ENCODE measurements at regions not wholly inside any gene's neighbourhood (a gene's known extent, or its start where the extent isn't known, plus 50 kb on each side); places are given as distances from the start of the nearest gene placed in this dataset.

GRCh38 chr14:85953265-85953664 is 423.3 kb downstream of the FLRT2 start:
- Histone ChIP-seq H3K4me1 (ENCODE audit: insufficient read depth, low read length) (peaks cover 2% of the 10 kb centered on the region), H3K4me3 (ENCODE audit: low read length) (no peak overlapping the region), H3K9me3 (ENCODE audit: low read depth, low read length) (no peaks in the 10 kb centered on the region), H3K27me3 (ENCODE audit: insufficient read depth, low read length) (no peaks in the 10 kb centered on the region)

- Histone ChIP-seq H3K9me3 (ENCODE audit: low read depth, low read length) (no peaks in the 10 kb centered on the region), H3K4me1 (ENCODE audit: insufficient read depth, low read length) (peaks cover 10% of the 10 kb centered on the region), H3K27me3 (ENCODE audit: insufficient read depth, low read length) (no peaks in the 10 kb centered on the region), H3K4me3 (ENCODE audit: low read length) (no peak overlapping the region)
Measured at GRCh38 chr14:85948153-85948552, 418.2 kb downstream of the FLRT2 start.

GRCh38 chr14:85947461-85948139 is 417.7 kb downstream of the FLRT2 start:
- no peaks in the 10 kb centered on the region for H3K27me3 ChIP-seq (ENCODE audit: insufficient read depth, low read length)
- H3K4me3 ChIP-seq (ENCODE audit: low read length), result no peak overlapping the region
- peaks cover 10% of the 10 kb centered on the region for H3K4me1 ChIP-seq (ENCODE audit: insufficient read depth, low read length)
- no peaks in the 10 kb centered on the region for H3K9me3 ChIP-seq (ENCODE audit: low read depth, low read length)

DNA sequence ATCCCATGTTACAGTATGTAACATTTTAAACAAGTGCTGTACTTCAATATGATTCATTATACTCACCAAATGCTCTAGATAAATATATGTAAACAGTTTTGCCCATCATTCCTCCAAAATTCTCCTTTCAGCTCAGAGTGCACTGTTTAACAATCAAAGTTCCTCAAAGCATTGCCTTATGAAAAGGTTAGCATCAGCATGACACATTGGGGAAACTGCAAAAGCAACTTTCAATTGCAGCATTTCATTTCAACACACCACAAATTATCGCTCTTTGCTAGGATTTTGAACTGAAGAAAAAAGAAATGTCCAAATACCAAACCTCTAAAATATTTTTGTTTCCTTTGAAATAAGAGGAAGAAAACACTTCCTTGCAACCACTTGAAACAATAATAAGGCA is 413.2 kb downstream of the FLRT2 start:
- H3K4me3 ChIP-seq (ENCODE audit: low read length), result no peak overlapping the region
- H3K4me1 ChIP-seq (ENCODE audit: insufficient read depth, low read length), result peaks cover 7% of the 10 kb centered on the region
- no peaks in the 10 kb centered on the region for H3K27me3 ChIP-seq (ENCODE audit: insufficient read depth, low read length)
- no peaks in the 10 kb centered on the region for H3K9me3 ChIP-seq (ENCODE audit: low read depth, low read length)

GRCh38 chr14:85934886-85935254 is 404.9 kb downstream of the FLRT2 start:
- no peaks in the 10 kb centered on the region for H3K9me3 ChIP-seq (ENCODE audit: low read depth, low read length)
- peaks cover 11% of the 10 kb centered on the region for H3K4me1 ChIP-seq (ENCODE audit: insufficient read depth, low read length)
- H3K4me3 ChIP-seq (ENCODE audit: low read length), result peak overlapping the region; percentile 85
- no peaks in the 10 kb centered on the region for H3K27me3 ChIP-seq (ENCODE audit: insufficient read depth, low read length)

GRCh38 chr14:85934123-85934885 is 404.4 kb downstream of the FLRT2 start:
- peak overlapping the region; percentile 85 for H3K4me3 ChIP-seq (ENCODE audit: low read length)
- no peaks in the 10 kb centered on the region for H3K9me3 ChIP-seq (ENCODE audit: low read depth, low read length)
- no peaks in the 10 kb centered on the region for H3K27me3 ChIP-seq (ENCODE audit: insufficient read depth, low read length)
- peaks cover 11% of the 10 kb centered on the region for H3K4me1 ChIP-seq (ENCODE audit: insufficient read depth, low read length)

- Histone ChIP-seq H3K4me3 (ENCODE audit: low read length) (no peak overlapping the region), H3K27me3 (ENCODE audit: insufficient read depth, low read length) (no peaks in the 10 kb centered on the region), H3K9me3 (ENCODE audit: low read depth, low read length) (no peaks in the 10 kb centered on the region), H3K4me1 (ENCODE audit: insufficient read depth, low read length) (no peaks in the 10 kb centered on the region)
Measured at GRCh38 chr14:85921241-85921640, 391.3 kb downstream of the FLRT2 start.

GRCh38 chr14:85917716-85918115 is 387.8 kb downstream of the FLRT2 start:
- no peaks in the 10 kb centered on the region for H3K27me3 ChIP-seq (ENCODE audit: insufficient read depth, low read length)
- H3K4me3 ChIP-seq (ENCODE audit: low read length), result no peak overlapping the region
- H3K9me3 ChIP-seq (ENCODE audit: low read depth, low read length), result no peaks in the 10 kb centered on the region
- no peaks in the 10 kb centered on the region for H3K4me1 ChIP-seq (ENCODE audit: insufficient read depth, low read length)

DNA sequence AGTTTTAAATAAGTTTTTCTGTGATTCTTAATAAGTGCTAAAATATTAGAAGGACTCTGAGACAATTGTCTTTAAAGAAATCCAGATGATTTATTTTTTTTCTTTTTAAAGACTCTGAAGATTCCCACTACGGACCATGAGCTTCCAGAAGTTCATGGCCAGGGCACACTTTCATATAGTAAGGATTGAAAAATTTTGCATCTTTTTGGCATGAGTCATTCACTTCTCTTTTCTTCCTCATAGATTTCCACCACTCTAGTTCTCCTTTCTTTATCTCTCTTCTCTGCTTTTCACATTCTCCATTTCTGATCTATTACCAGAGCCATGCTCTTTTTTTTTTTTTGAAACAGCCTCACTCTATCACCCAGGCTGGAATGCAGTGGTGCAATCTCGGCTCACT is 385.8 kb downstream of the FLRT2 start:
- Histone ChIP-seq H3K27me3 (ENCODE audit: insufficient read depth, low read length) (no peaks in the 10 kb centered on the region), H3K9me3 (ENCODE audit: low read depth, low read length) (no peaks in the 10 kb centered on the region)

GRCh38 chr14:85912141-85912540 is 382.2 kb downstream of the FLRT2 start:
- H3K27me3 ChIP-seq (ENCODE audit: insufficient read depth, low read length), result no peaks in the 10 kb centered on the region
- no peaks in the 10 kb centered on the region for H3K4me1 ChIP-seq (ENCODE audit: insufficient read depth, low read length)
- no peak overlapping the region for H3K4me3 ChIP-seq (ENCODE audit: low read length)
- H3K9me3 ChIP-seq (ENCODE audit: low read depth, low read length), result no peaks in the 10 kb centered on the region

More for the DNA sequence above, 385.8 kb downstream of the FLRT2 start:
- Histone ChIP-seq H3K4me1 (ENCODE audit: insufficient read depth, low read length) (no peaks in the 10 kb centered on the region), H3K4me3 (ENCODE audit: low read length) (no peak overlapping the region)

GRCh38 chr14:85911044-85911443 is 381.1 kb downstream of the FLRT2 start:
- Histone ChIP-seq H3K27me3 (ENCODE audit: insufficient read depth, low read length) (no peaks in the 10 kb centered on the region), H3K9me3 (ENCODE audit: low read depth, low read length) (no peaks in the 10 kb centered on the region), H3K4me1 (ENCODE audit: insufficient read depth, low read length) (no peaks in the 10 kb centered on the region), H3K4me3 (ENCODE audit: low read length) (no peak overlapping the region)

GRCh38 chr14:85909581-85909980 is 379.6 kb downstream of the FLRT2 start:
- H3K4me1 ChIP-seq (ENCODE audit: insufficient read depth, low read length), result no peaks in the 10 kb centered on the region
- no peak overlapping the region for H3K4me3 ChIP-seq (ENCODE audit: low read length)
- H3K27me3 ChIP-seq (ENCODE audit: insufficient read depth, low read length), result no peaks in the 10 kb centered on the region
- no peaks in the 10 kb centered on the region for H3K9me3 ChIP-seq (ENCODE audit: low read depth, low read length)

GRCh38 chr14:85907536-85907935 is 377.6 kb downstream of the FLRT2 start:
- Histone ChIP-seq H3K4me3 (ENCODE audit: low read length) (no peak overlapping the region), H3K9me3 (ENCODE audit: low read depth, low read length) (no peaks in the 10 kb centered on the region), H3K4me1 (ENCODE audit: insufficient read depth, low read length) (no peaks in the 10 kb centered on the region), H3K27me3 (ENCODE audit: insufficient read depth, low read length) (no peaks in the 10 kb centered on the region)

GRCh38 chr14:85897808-85898207 is 367.9 kb downstream of the FLRT2 start:
- Histone ChIP-seq H3K4me1 (ENCODE audit: insufficient read depth, low read length) (no peaks in the 10 kb centered on the region), H3K27me3 (ENCODE audit: insufficient read depth, low read length) (no peaks in the 10 kb centered on the region), H3K4me3 (ENCODE audit: low read length) (no peak overlapping the region), H3K9me3 (ENCODE audit: low read depth, low read length) (no peaks in the 10 kb centered on the region)

DNA sequence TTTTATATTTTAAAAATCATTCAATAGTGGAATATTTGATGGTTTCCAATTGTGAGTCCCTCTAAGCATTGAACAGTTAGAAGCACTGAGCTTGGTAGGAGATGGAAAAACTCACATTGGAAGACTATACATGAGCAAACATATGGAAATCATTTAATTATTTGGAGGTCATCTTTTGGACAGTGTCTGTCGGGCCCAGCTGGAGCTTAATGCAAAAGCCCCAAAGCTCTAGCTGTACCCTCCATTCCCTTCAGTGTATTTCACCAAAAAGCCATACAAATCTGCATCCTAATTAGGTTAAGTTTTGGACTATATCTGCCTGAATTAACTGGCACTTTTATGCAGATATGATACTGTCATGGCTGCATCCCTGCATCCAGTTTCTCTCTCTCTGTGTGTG is 365.7 kb downstream of the FLRT2 start:
- no peaks in the 10 kb centered on the region for H3K27me3 ChIP-seq (ENCODE audit: insufficient read depth, low read length)
- H3K4me1 ChIP-seq (ENCODE audit: insufficient read depth, low read length), result no peaks in the 10 kb centered on the region
- no peak overlapping the region for H3K4me3 ChIP-seq (ENCODE audit: low read length)
- H3K9me3 ChIP-seq (ENCODE audit: low read depth, low read length), result no peaks in the 10 kb centered on the region

DNA sequence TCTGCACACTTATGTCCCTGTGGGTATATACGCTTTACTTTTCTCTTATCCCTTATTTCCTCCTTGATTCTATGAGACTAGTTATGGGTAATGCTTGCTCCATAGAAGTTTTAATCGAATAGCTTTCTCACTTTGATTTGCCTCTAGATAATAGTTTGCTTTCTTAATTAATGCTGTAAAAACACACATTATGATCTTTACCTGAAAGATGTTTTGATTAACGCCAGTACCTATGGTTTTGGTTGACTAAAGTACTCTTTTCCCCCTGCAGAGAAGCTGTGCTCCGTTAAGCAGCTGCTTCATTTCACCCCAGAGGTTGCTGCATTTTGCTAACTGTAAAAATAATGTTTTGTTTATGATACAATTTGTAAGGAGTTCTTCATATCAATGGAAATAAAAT is 362.3 kb downstream of the FLRT2 start:
- no peaks in the 10 kb centered on the region for H3K27me3 ChIP-seq (ENCODE audit: insufficient read depth, low read length)
- no peaks in the 10 kb centered on the region for H3K9me3 ChIP-seq (ENCODE audit: low read depth, low read length)
- no peaks in the 10 kb centered on the region for H3K4me1 ChIP-seq (ENCODE audit: insufficient read depth, low read length)
- H3K4me3 ChIP-seq (ENCODE audit: low read length), result no peak overlapping the region
